ENCODE measurements at regions not wholly inside any gene's neighbourhood (a gene's known extent, or its start where the extent isn't known, plus 50 kb on each side); places are given as distances from the start of the nearest gene placed in this dataset.
"Not testable (repeated sequence)": the region's sequence is repeated elsewhere in the genome, so short reads cannot be mapped to it uniquely, and the experiment has no call there.

GRCh38 chr21:28078126-28078525 is 914.6 kb downstream of the LTN1 start:
- DNase-seq (ENCODE audit: low spot score), result no peak

GRCh38 chr21:28074676-28075075 is 918.0 kb downstream of the LTN1 start:
- no peak for DNase-seq (ENCODE audit: low spot score)

GRCh38 chr21:28072601-28073000 is 920.1 kb downstream of the LTN1 start:
- DNase-seq (ENCODE audit: low spot score), result no peak

GRCh38 chr21:28069450-28069923 is 923.2 kb downstream of the LTN1 start:
- no peak for DNase-seq (ENCODE audit: low spot score)

- no peak for DNase-seq (ENCODE audit: low spot score)
Observed at GRCh38 chr21:28068455-28069358, 924.0 kb downstream of the LTN1 start.

DNA sequence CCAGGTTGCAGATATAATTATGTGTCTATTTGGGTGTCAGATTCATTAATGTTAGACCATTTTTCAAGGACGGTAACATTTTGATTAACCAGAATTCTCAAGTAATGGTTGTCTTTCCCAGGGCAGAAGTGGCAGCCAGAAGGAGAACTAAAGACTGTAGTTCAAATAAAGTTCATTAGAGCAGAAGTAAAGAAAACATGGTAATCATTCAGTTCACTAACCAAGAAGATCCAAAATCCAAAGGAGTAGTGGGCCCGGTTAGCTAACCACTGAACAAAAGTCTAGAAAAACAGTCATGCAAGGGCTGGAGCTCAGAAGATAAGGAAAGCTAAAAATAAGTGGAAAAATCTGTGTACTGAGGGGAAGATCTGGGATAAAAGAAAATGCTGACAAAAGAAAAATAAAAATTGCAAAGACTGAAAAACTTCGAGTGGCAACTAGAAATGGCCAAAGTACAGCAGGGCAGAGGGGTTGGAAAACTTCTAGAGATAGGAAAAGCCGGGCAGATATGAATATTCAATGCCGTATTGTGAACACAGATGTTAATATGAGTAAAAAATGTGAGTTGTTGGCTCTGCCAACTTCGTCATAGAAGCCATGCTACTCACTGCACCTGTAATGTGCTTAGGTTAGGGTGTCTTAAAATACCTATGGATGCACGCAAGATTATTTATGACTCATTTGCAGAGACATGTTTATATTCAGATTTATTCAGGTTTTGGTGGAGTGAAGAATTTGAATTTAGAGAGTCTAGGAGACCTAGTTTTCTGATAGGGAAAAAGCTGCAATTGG is 925.9 kb downstream of the LTN1 start:
- no peak for DNase-seq (ENCODE audit: low spot score)

- no peak for DNase-seq (ENCODE audit: low spot score)
Observed at GRCh38 chr21:28066076-28066475, 926.6 kb downstream of the LTN1 start.

DNA sequence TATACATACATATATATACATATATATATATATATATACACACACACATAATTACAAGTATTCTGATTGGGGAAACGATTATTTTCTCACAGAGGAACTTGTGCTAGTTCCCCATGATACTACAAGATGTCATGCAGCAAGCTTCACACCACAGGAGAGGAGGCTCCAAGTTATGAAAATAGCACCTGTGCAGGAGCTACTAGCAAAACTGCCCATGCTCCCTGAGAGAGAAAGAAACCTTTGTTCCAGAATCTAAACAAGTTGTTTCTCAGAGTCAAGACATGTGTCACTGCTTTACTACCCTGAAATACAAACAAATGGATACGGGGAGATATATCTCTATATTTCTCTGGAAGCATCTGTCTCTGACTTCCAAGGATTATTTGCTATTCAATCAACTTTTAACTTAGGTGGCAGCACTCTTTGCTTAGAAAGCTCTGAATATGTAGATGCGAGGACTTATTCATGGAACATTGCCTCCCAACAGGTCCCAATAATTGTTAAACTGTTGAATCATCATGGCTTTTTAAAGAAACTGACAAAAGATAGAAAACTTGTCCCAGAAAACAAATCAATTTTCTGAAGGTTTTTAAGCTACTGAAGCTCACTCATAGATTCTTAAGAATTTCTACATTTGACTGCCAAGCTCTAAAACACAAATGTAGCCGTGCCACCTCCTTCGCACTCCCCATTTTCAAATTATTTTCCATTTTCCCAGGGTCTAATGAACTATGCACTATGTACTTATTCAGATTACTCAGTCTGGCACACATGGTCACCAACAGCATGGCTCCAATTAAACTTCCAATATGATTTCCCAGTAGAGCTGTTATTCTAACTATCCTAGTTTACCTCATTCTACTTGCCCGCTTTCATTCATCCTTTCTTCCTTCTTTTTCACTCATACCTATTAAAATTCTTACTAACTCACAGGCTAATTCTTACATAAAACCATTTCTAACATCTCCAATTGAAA is 929.1 kb downstream of the LTN1 start:
- no peak for DNase-seq (ENCODE audit: low spot score)

- not testable (repeated sequence) for DNase-seq (ENCODE audit: low spot score)
Observed at GRCh38 chr21:28052956-28053355, 939.7 kb downstream of the LTN1 start.

- peak; percentile 49 for DNase-seq (ENCODE audit: low spot score)
Observed at GRCh38 chr21:28051649-28052048, 941.0 kb downstream of the LTN1 start.

DNA sequence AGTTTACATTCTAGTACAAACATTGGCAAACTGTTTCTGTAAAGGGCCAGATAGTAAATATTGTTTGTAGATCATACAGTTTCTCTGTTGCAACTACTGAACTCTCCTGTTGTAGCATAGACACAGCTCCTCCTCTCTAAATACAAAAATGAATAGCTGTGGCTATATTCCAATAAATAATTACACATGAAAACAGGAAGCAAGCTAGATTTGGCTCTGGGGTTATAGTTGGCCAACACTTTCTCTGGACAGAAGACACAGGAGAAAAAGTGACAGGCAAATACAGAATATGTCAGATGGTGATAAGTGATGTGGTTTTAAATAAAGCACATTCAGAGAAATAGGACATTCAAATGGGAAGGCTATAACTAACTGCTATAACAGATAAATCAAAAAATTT is 957.0 kb downstream of the LTN1 start:
- not testable (repeated sequence) for DNase-seq (ENCODE audit: low spot score)

DNA sequence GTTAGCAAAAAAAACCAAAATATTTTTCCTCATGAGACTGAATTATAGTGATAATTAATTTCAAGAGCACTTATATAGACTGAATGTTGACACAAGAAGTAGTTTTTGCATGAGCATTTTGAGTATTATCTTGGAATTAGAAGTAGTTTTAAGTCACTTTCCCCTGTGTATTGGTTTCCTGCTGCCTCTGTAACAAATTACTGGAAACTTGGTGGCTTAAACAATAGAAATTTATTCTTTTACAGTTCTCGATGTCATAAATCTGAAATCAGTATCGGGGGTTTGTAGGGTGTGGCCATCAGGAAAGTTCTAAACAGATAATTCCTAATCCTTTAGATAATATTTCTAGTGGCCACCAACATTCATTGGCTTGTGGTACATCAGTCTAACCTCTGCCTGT is 957.8 kb downstream of the LTN1 start:
- not testable (repeated sequence) for DNase-seq (ENCODE audit: low spot score)

DNA sequence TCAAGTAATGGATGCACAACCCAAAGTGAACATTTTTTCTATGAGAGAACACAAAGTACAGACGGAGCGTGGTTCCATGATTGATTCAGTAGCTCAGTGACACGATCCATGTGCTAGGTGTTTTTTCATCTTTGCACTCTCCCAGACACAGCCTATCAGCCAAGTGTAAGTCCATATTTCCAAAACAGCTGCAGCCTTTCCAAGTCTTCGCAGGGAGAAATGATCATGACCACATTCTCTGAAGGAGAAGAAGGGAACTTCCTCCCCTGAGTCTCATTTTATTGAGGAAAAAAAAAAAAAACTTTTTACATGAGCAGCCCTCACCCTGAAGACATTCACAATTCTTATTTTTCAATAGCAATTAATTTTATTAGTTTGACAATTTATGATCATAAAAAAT is 958.3 kb downstream of the LTN1 start:
- DNase-seq (ENCODE audit: low spot score), result not testable (repeated sequence)

DNA sequence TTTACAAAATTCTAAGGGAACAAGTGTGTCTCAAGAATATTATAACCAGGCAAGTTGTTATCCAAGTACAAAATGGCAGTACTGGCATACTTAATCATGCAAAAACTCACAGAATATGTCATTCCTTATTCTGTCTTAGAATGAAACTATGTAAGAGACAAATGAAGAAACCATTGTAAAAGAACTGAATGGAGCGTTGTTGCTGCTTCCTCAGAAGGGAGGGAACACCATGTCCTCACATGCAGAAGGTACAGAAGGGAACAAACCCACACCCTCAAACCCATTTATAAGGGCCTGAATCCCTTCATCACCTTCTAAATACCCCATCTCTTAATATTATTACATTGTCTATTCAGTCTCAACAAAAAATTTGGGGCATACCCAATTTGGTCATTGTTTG is 960.0 kb downstream of the LTN1 start:
- not testable (repeated sequence) for DNase-seq (ENCODE audit: low spot score)

DNA sequence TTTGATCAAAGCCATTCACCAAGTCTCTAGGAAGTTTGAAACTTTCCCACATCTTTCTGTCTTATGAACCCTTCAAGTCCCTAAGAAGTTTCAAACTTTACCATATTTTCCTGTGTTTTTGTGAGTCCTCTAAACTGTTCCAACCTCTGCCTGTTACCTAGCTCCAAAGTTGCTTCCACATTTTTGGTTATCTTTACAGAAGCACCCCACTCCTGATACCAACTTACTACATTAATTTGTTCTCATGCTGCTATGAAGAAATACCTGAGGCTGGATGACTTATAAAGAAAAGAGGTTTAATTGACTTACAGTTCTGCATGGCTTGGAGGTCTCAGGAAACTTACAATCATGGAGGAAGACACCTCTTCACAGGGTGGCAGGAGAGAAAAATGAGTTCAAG is 961.6 kb downstream of the LTN1 start:
- DNase-seq (ENCODE audit: low spot score), result not testable (repeated sequence)

- DNase-seq (ENCODE audit: low spot score), result no peak
Observed at GRCh38 chr21:28025111-28025510, 967.6 kb downstream of the LTN1 start.

GRCh38 chr21:28018741-28019669 is 973.7 kb downstream of the LTN1 start:
- no peak for DNase-seq (ENCODE audit: low spot score)

DNA sequence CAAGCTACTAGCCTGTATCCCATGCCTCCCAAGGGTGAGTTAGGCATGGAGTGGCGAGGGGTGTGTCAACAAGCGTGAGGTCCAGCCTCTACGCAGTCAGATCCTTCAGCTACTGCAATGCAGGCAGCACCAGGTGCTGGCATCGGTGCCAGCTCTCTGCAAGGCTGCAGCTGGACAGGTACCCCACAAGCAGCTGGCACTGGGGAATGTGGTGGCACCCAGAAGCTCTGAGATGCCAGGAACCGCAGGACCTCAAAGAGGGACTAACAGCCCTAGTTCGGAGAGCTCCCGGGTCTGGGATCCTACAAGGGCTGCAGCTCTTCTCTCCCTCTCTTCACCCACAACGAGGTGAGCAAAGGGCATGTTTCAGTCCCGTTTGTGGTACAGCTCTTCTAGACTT is 974.5 kb downstream of the LTN1 start:
- no peak for DNase-seq (ENCODE audit: low spot score)

DNA sequence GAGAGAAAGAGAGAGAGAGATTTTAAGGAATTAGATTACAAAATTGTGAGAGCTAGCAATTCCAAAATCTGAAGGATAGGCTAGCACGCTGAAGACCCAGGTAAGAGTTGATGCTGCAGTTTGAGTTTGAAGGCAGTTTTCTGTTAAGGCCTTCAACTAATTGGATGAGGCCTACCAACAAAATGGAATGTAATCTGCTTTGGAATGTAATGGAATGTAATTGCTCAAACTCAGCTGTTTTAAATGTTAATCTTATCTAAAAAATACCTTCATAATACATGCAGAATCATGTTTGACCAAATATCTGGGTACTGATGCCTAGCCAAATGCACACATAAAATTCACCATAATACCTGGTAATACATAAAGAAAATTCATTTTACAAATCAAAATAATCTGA is 976.1 kb downstream of the LTN1 start:
- no peak for DNase-seq (ENCODE audit: low spot score)

DNA sequence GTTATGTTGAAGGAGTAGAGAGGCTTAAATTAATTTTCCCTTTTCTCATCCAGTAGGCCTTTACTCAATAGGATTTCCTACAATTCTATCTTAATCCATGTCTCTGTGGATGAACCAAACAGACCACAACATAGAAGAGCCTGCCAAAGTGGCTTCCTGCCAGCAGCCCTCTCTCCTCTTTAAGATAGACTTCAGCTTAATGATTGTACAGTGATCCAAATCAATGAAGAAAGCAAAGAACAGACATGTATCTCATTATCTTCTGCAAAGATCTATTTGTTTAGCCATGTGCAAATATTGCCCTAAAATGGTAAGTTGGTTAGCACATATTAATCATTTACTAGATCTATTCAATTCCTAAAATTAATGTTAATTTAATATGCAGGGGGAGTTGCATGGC is 979.6 kb downstream of the LTN1 start:
- not testable (repeated sequence) for DNase-seq (ENCODE audit: low spot score)

GRCh38 chr21:28011970-28012369 is 980.7 kb downstream of the LTN1 start:
- not testable (repeated sequence) for DNase-seq (ENCODE audit: low spot score)

Data from cerebellar cortex (tissue), 1 donor.